ENCODE measurements at regions not wholly inside any gene's neighbourhood (a gene's known extent, or its start where the extent isn't known, plus 50 kb on each side); places are given as distances from the start of the nearest gene placed in this dataset.
"Not testable (repeated sequence)": the region's sequence is repeated elsewhere in the genome, so short reads cannot be mapped to it uniquely, and the experiment has no call there.

GRCh38 chr7:130942211-130942964, 208.4 kb upstream of the KLF14 start:
- in situ Hi-C loops (cut with MboI; ENCODE audit: low sequenced_read_pairs): no loop called here

- in situ Hi-C loops (cut with MboI; ENCODE audit: low sequenced_read_pairs): no loop called here
Observed at GRCh38 chr7:130943336-130943901, 209.4 kb upstream of the KLF14 start.

GRCh38 chr7:130943981-130944380, 210.0 kb upstream of the KLF14 start:
- in situ Hi-C loops (cut with MboI; ENCODE audit: low sequenced_read_pairs): no loop called here

GRCh38 chr7:130944997-130945396, 211.0 kb upstream of the KLF14 start:
- in situ Hi-C loops (cut with MboI; ENCODE audit: low sequenced_read_pairs): no loop called here

- in situ Hi-C loops (cut with MboI; ENCODE audit: low sequenced_read_pairs): no loop called here
Observed at GRCh38 chr7:130945411-130945811, 211.4 kb upstream of the KLF14 start.

GRCh38 chr7:130946114-130946513, 212.1 kb upstream of the KLF14 start:
- in situ Hi-C loops (cut with MboI; ENCODE audit: low sequenced_read_pairs): no loop called here

- in situ Hi-C loops (cut with MboI; ENCODE audit: low sequenced_read_pairs): no loop called here
Observed at GRCh38 chr7:130947792-130948580, 214.0 kb upstream of the KLF14 start.

GRCh38 chr7:130948822-130949221, 214.8 kb upstream of the KLF14 start:
- in situ Hi-C loops (cut with MboI; ENCODE audit: low sequenced_read_pairs): no loop called here

GRCh38 chr7:130949550-130949949, 215.5 kb upstream of the KLF14 start:
- in situ Hi-C loops (cut with MboI; ENCODE audit: low sequenced_read_pairs): no loop called here

- in situ Hi-C loops (cut with MboI; ENCODE audit: low sequenced_read_pairs): no loop called here
Observed at GRCh38 chr7:130950054-130950453, 216.0 kb upstream of the KLF14 start.

- in situ Hi-C loops (cut with MboI; ENCODE audit: low sequenced_read_pairs): no loop called here
Observed at GRCh38 chr7:130950741-130951140, 216.7 kb upstream of the KLF14 start.

GRCh38 chr7:130951303-130951975, 217.4 kb upstream of the KLF14 start:
- in situ Hi-C loops (cut with MboI; ENCODE audit: low sequenced_read_pairs): no loop called here

- in situ Hi-C loops (cut with MboI; ENCODE audit: low sequenced_read_pairs): no loop called here
Observed at GRCh38 chr7:130951976-130952876, 218.2 kb upstream of the KLF14 start.

GRCh38 chr7:130953196-130953595, 219.2 kb upstream of the KLF14 start:
- in situ Hi-C loops (cut with MboI; ENCODE audit: low sequenced_read_pairs): no loop called here

- in situ Hi-C loops (cut with MboI; ENCODE audit: low sequenced_read_pairs): no loop called here
Observed at GRCh38 chr7:130954918-130955564, 221.0 kb upstream of the KLF14 start.

- in situ Hi-C loops (cut with MboI; ENCODE audit: low sequenced_read_pairs): no loop called here
Observed at GRCh38 chr7:130955565-130955919, 221.5 kb upstream of the KLF14 start.

GRCh38 chr7:130956417-130957136, 222.6 kb upstream of the KLF14 start:
- in situ Hi-C loops (cut with MboI; ENCODE audit: low sequenced_read_pairs): no loop called here

- in situ Hi-C loops (cut with MboI; ENCODE audit: low sequenced_read_pairs): no loop called here
Observed at GRCh38 chr7:130957137-130957513, 223.1 kb upstream of the KLF14 start.

- in situ Hi-C loops (cut with MboI; ENCODE audit: low sequenced_read_pairs): not testable (repeated sequence)
Observed at GRCh38 chr7:130957722-130958435, 223.9 kb upstream of the KLF14 start.
